GM19328 (cell line): ENCODE measurements at regions not wholly inside any gene's neighbourhood (a gene's known extent, or its start where the extent isn't known, plus 50 kb on each side); places are given as distances from the start of the nearest gene placed in this dataset.

Experiments used
- ATAC-seq: cut with Tn5 transposase; IDR thresholded peaks from one replicate; pipeline ENCODE4 v1.9.1; 2021; ENCODE audit warnings: mild to moderate bottlenecking, moderate library complexity; ENCODE audit not compliant: unreplicated experiment

GRCh38 chr15:93664213-93664956, 567.0 kb upstream of the MCTP2 start:
- no peak for ATAC-seq

- no peak for ATAC-seq
Measured at GRCh38 chr15:93662162-93662885, 569.0 kb upstream of the MCTP2 start.

GRCh38 chr15:93658026-93658816, 569.2 kb upstream of the RGMA start:
- no peak for ATAC-seq

GRCh38 chr15:93656041-93656440, 567.0 kb upstream of the RGMA start:
- no peak for ATAC-seq

GRCh38 chr15:93649691-93650235, 560.8 kb upstream of the RGMA start:
- no peak for ATAC-seq

GRCh38 chr15:93646193-93646592, 557.2 kb upstream of the RGMA start:
- ATAC-seq, result no peak

- ATAC-seq, result no peak
Measured at GRCh38 chr15:93645594-93645993, 556.6 kb upstream of the RGMA start.

GRCh38 chr15:93644595-93644994, 555.6 kb upstream of the RGMA start:
- no peak for ATAC-seq

- no peak for ATAC-seq
Measured at GRCh38 chr15:93640411-93640962, 551.5 kb upstream of the RGMA start.

GRCh38 chr15:93631958-93632618, 543.1 kb upstream of the RGMA start:
- no peak for ATAC-seq

- ATAC-seq, result no peak
Measured at GRCh38 chr15:93619597-93619996, 530.6 kb upstream of the RGMA start.

GRCh38 chr15:93617443-93617842, 528.4 kb upstream of the RGMA start:
- ATAC-seq, result no peak

GRCh38 chr15:93614386-93615104, 525.5 kb upstream of the RGMA start:
- ATAC-seq, result no peak

- ATAC-seq, result no peak
Measured at GRCh38 chr15:93613386-93613785, 524.4 kb upstream of the RGMA start.

GRCh38 chr15:93612953-93613352, 523.9 kb upstream of the RGMA start:
- no peak for ATAC-seq

GRCh38 chr15:93610944-93611343, 521.9 kb upstream of the RGMA start:
- no peak for ATAC-seq

GRCh38 chr15:93608643-93609148, 519.7 kb upstream of the RGMA start:
- ATAC-seq, result no peak

GRCh38 chr15:93603550-93603949, 514.5 kb upstream of the RGMA start:
- ATAC-seq, result no peak

- no peak for ATAC-seq
Measured at GRCh38 chr15:93587059-93587521, 498.1 kb upstream of the RGMA start.

- ATAC-seq, result no peak
Measured at GRCh38 chr15:93585012-93585411, 496.0 kb upstream of the RGMA start.
